ENCODE measurements at regions not wholly inside any gene's neighbourhood (a gene's known extent, or its start where the extent isn't known, plus 50 kb on each side); places are given as distances from the start of the nearest gene placed in this dataset.

DNA sequence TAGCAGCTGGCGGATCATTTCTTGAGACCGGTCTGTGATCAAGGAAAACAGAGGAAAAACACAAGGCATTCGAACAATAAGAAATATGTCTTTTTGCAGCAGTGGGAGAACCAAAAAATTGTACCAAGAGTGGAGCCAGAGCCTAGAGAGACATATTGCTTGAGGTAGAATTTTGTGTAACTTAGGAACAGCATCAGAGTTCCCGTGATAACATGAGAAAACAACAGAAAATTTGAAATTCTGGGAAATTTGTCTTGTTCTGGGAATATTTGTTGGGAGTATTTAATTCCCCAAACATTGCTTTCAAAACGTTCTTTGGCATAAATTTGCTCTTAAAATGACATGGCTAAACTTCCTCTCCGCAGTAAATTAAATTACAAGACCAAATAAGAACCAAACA, 267.5 kb downstream of the GPD2 start:
- Histone ChIP-seq H3K36me3 (no peaks in the 10 kb centered on the region), H3K4me3 (no peak overlapping the region), H3K9me3 (no peaks in the 10 kb centered on the region), H3K27ac (peak overlapping the region in 6 of 10 donors; percentile 4 to 68 (median 54)), H3K4me1 (peaks cover 0 to 18% (median 6%) of the 10 kb centered on the region in 9 donors), H3K27me3 (no peaks in the 10 kb centered on the region)
- WGBS, 2 donors, result 63 to 66% methylated on average over 6 of the region's 6 CpGs
- DNase-seq (no peak), ATAC-seq (peak in 4 of 8 donors; percentile 62 to 83 (median 70))
- intact Hi-C loops (cut with DNase I), result no loop called here
- TF ChIP-seq, protein P1, sequence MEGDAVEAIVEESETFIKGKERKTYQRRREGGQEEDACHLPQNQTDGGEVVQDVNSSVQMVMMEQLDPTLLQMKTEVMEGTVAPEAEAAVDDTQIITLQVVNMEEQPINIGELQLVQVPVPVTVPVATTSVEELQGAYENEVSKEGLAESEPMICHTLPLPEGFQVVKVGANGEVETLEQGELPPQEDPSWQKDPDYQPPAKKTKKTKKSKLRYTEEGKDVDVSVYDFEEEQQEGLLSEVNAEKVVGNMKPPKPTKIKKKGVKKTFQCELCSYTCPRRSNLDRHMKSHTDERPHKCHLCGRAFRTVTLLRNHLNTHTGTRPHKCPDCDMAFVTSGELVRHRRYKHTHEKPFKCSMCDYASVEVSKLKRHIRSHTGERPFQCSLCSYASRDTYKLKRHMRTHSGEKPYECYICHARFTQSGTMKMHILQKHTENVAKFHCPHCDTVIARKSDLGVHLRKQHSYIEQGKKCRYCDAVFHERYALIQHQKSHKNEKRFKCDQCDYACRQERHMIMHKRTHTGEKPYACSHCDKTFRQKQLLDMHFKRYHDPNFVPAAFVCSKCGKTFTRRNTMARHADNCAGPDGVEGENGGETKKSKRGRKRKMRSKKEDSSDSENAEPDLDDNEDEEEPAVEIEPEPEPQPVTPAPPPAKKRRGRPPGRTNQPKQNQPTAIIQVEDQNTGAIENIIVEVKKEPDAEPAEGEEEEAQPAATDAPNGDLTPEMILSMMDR (IDR thresholded peaks at IDR 0.05), result no peak

DNA sequence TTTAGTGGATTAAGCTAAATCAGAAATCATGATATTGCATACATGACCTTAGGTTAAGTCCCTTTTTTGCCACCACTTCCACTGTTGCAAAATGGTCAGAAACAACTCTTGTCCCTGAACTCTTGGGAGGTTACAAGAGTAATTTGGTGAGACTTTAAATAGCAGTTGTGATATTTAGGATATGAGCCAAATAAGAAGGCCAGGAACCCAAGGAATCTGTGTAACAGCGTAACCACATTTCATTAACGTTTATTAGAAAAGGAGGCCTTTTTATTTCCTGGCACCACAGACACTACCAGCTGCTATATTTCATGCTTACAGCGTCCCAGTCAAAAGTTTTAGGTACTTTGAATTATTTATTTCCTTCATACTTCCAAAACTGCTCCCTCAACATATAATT, 268.0 kb downstream of the GPD2 start:
- peaks cover 0 to 18% (median 6%) of the 10 kb centered on the region in 9 donors for H3K4me1 ChIP-seq
- 33 to 47% methylated on average over 3 of the region's 3 CpGs for WGBS, 2 donors
- ATAC-seq, result peak in 7 of 8 donors; percentile 25 to 81 (median 68)

DNA sequence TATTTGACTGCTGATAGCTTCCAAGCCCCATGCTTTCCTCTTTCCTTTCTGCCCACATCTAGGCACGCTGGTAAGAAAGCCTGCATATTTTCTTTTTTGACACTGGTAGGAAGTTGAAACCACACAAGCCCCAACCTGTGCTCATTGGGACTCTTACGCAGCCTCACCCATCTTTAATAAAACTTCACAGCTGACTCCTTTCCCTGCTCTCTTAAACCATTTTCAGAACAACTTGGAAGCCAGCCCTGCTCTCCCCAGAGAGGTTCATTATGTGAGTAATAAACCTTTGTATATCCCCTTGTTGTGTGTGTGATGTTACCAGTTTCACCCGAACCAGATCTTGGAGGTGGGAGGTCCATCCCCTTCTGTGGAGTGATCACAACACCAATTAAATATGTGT, 268.4 kb downstream of the GPD2 start:
- ATAC-seq, result peak in 6 of 8 donors; percentile 35 to 79 (median 62)
- TF ChIP-seq, protein P1 (IDR thresholded peaks at IDR 0.05), result no peak
- peak overlapping the region in 8 of 10 donors; percentile 15 to 68 (median 52) for H3K27ac ChIP-seq

More for the DNA sequence above, 268.0 kb downstream of the GPD2 start:
- no peaks in the 10 kb centered on the region for H3K27me3 ChIP-seq
- H3K4me3 ChIP-seq, result no peak overlapping the region
- H3K9me3 ChIP-seq, result no peaks in the 10 kb centered on the region
- intact Hi-C loops (cut with DNase I), result no loop called here
- TF ChIP-seq, protein P1 (IDR thresholded peaks at IDR 0.05), result no peak
- peak overlapping the region in 7 of 10 donors; percentile 15 to 68 (median 50) for H3K27ac ChIP-seq
- H3K36me3 ChIP-seq, result no peaks in the 10 kb centered on the region
- DNase-seq, result no peak

DNA sequence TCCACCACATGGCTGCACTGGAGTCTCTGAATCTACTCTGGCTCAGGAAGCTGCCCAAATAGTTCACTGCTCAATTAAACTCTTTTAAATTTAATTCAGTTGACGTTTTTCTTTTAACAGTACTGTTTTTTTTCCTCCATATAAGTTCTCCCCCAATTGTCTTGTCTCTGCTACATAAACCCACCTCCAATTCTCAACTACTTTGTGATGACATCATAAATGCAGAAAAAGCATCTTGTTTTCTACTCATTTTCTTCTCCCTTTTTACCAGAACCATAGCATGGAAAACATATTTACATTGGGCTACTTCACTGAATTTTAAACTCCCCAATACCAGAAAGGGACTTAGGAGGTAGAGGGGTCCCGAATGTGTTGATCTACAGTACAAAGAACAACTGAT, 270.4 kb downstream of the GPD2 start:
- H3K27ac ChIP-seq, result no peak overlapping the region
- H3K27me3 ChIP-seq, result no peaks in the 10 kb centered on the region
- H3K4me3 ChIP-seq, result no peak overlapping the region
- 64 to 68% methylated on average over 2 of the region's 2 CpGs for WGBS, 2 donors
- DNase-seq (no peak), ATAC-seq (no peak)
- H3K36me3 ChIP-seq, result no peaks in the 10 kb centered on the region
- peaks cover 0 to 6% (median 0%) of the 10 kb centered on the region in 11 donors for H3K9me3 ChIP-seq
- H3K4me1 ChIP-seq, result peaks cover 0 to 18% (median 6%) of the 10 kb centered on the region in 9 donors
- intact Hi-C loops (cut with DNase I), result no loop called here
- TF ChIP-seq, protein P1 (IDR thresholded peaks at IDR 0.05), result no peak

More for the DNA sequence above, 268.4 kb downstream of the GPD2 start:
- no peaks in the 10 kb centered on the region for H3K36me3 ChIP-seq
- 51 to 59% methylated on average over 3 of the region's 3 CpGs for WGBS, 2 donors
- no peak overlapping the region for H3K4me3 ChIP-seq
- H3K4me1 ChIP-seq, result peaks cover 0 to 18% (median 6%) of the 10 kb centered on the region in 9 donors
- peak in 1 of 2 donors; percentile 53 for DNase-seq
- H3K9me3 ChIP-seq, result no peaks in the 10 kb centered on the region
- intact Hi-C loops (cut with DNase I), result no loop called here
- H3K27me3 ChIP-seq, result no peaks in the 10 kb centered on the region
